ENCODE measurements at regions not wholly inside any gene's neighbourhood (a gene's known extent, or its start where the extent isn't known, plus 50 kb on each side); places are given as distances from the start of the nearest gene placed in this dataset.
"Not testable (repeated sequence)": the region's sequence is repeated elsewhere in the genome, so short reads cannot be mapped to it uniquely, and the experiment has no call there.

GRCh38 chr4:187908079-187908561 is 87.5 kb upstream of the ZFP42 start:
- Histone ChIP-seq H3K4me3 (ENCODE audit: low read depth in 1 of 2, low read length in 1 of 2) (no peak overlapping the region), H3K36me3 (no peaks in the 10 kb centered on the region), H3K9me3 (no peaks in the 10 kb centered on the region), H3K27me3 (no peaks in the 10 kb centered on the region), H3K4me1 (ENCODE audit: control insufficient read depth in 1 of 2, insufficient read depth in 1 of 2, low read depth in 1 of 2, low read length in 1 of 2) (no peaks in the 10 kb centered on the region), H3K27ac (no peak overlapping the region)
- no peak for TF ChIP-seq CTCF (IDR thresholded peaks at IDR 0.05)

- Histone ChIP-seq H3K4me1 (ENCODE audit: control insufficient read depth in 1 of 2, insufficient read depth in 1 of 2, low read depth in 1 of 2, low read length in 1 of 2) (no peaks in the 10 kb centered on the region), H3K36me3 (no peaks in the 10 kb centered on the region), H3K27ac (no peak overlapping the region), H3K4me3 (ENCODE audit: low read depth in 1 of 2, low read length in 1 of 2) (no peak overlapping the region), H3K27me3 (no peaks in the 10 kb centered on the region), H3K9me3 (no peaks in the 10 kb centered on the region)
- TF ChIP-seq CTCF (IDR thresholded peaks at IDR 0.05), result no peak
Measured at GRCh38 chr4:187908731-187909130, 86.8 kb upstream of the ZFP42 start.

GRCh38 chr4:187910741-187911140 is 84.8 kb upstream of the ZFP42 start:
- no peaks in the 10 kb centered on the region for H3K36me3 ChIP-seq
- no peak for TF ChIP-seq CTCF (IDR thresholded peaks at IDR 0.05)
- H3K4me1 ChIP-seq (ENCODE audit: control insufficient read depth in 1 of 2, insufficient read depth in 1 of 2, low read depth in 1 of 2, low read length in 1 of 2), result no peaks in the 10 kb centered on the region

GRCh38 chr4:187915406-187915805 is 80.2 kb upstream of the ZFP42 start:
- H3K4me3 ChIP-seq (ENCODE audit: low read depth in 1 of 2, low read length in 1 of 2); H3K27ac ChIP-seq; H3K4me1 ChIP-seq (ENCODE audit: control insufficient read depth in 1 of 2, insufficient read depth in 1 of 2, low read depth in 1 of 2, low read length in 1 of 2); H3K36me3 ChIP-seq; H3K27me3 ChIP-seq; H3K9me3 ChIP-seq: not testable (repeated sequence)

More at GRCh38 chr4:187910741-187911140, 84.8 kb upstream of the ZFP42 start:
- H3K27ac ChIP-seq, result no peak overlapping the region
- no peaks in the 10 kb centered on the region for H3K9me3 ChIP-seq
- no peak overlapping the region for H3K4me3 ChIP-seq (ENCODE audit: low read depth in 1 of 2, low read length in 1 of 2)
- H3K27me3 ChIP-seq, result no peaks in the 10 kb centered on the region

- H3K27me3 ChIP-seq, result no peaks in the 10 kb centered on the region
- H3K36me3 ChIP-seq, result no peaks in the 10 kb centered on the region
- no peak overlapping the region for H3K4me3 ChIP-seq (ENCODE audit: low read depth in 1 of 2, low read length in 1 of 2)
- H3K4me1 ChIP-seq (ENCODE audit: control insufficient read depth in 1 of 2, insufficient read depth in 1 of 2, low read depth in 1 of 2, low read length in 1 of 2), result no peaks in the 10 kb centered on the region
- no peak for TF ChIP-seq CTCF (IDR thresholded peaks at IDR 0.05)
- H3K27ac ChIP-seq, result no peak overlapping the region
- H3K9me3 ChIP-seq, result no peaks in the 10 kb centered on the region
Measured at GRCh38 chr4:187919966-187920365, 75.6 kb upstream of the ZFP42 start.

- no peak overlapping the region for H3K4me3 ChIP-seq (ENCODE audit: low read depth in 1 of 2, low read length in 1 of 2)
- no peaks in the 10 kb centered on the region for H3K9me3 ChIP-seq
- H3K27me3 ChIP-seq, result no peaks in the 10 kb centered on the region
- H3K4me1 ChIP-seq (ENCODE audit: control insufficient read depth in 1 of 2, insufficient read depth in 1 of 2, low read depth in 1 of 2, low read length in 1 of 2), result no peaks in the 10 kb centered on the region
- no peak overlapping the region for H3K27ac ChIP-seq
- no peak for TF ChIP-seq CTCF (IDR thresholded peaks at IDR 0.05)
- no peaks in the 10 kb centered on the region for H3K36me3 ChIP-seq
Measured at GRCh38 chr4:187921946-187922623, 73.5 kb upstream of the ZFP42 start.

All from neutrophil (primary cell).